Activated CD8-positive, alpha-beta memory T cell treated with anti-CD3 and anti-CD28 coated beads for 36 hours (primary cell): ENCODE measurements at regions not wholly inside any gene's neighbourhood (a gene's known extent, or its start where the extent isn't known, plus 50 kb on each side); places are given as distances from the start of the nearest gene placed in this dataset.

Experiments used
- CTCF ChIA-PET: fragments of 350-600 bp; sonication (Branson Sonifier 250); formaldehyde crosslinking; loops from one replicate; lab custom pipeline; 2021; ENCODE audit warnings: antibody characterized with exemption; lab: Charles Lee
- POLR2A ChIA-PET: fragments of 350-600 bp; sonication (Branson Sonifier 250); formaldehyde crosslinking; loops from one replicate; lab custom pipeline; 2021; ENCODE audit warnings: antibody characterized with exemption; lab: Charles Lee

DNA sequence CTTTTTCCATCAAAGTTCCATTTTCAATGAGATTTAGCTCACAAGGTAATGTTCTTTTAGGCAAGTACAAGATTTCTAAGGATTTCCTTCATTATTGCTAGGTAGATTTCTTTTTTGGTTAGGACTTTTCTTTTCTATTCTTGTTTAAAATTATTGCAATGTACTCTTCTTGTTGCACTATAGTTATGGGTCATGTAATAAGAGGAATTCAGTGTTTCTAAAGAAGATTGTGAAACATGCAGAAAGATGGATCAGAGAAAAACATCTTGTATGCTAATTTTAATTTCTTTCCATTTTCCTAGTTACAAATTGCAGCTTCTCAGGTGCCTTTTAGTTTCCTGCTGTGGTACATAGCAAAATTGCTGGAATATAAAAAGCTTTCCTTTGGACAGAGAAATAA is 56.1 kb downstream of the BTG1 start:
- CTCF ChIA-PET, result no interaction called here
- POLR2A ChIA-PET, result no interaction called here

GRCh38 chr12:92088805-92089204 is 56.8 kb downstream of the BTG1 start:
- CTCF ChIA-PET, result no interaction called here
- POLR2A ChIA-PET, result no interaction called here

GRCh38 chr12:92085736-92086040 is 60.0 kb downstream of the BTG1 start:
- CTCF ChIA-PET, result interaction anchor here (0.5 kb wide), 1 partner anchor 42 kb away, joined by 3 read pairs; no protein-coding TSS in a partner anchor

GRCh38 chr12:92085040-92085735 is 60.5 kb downstream of the BTG1 start:
- ChIA-PET CTCF (interaction anchor here (0.5 kb wide), 1 partner anchor 42 kb away, joined by 3 read pairs; no protein-coding TSS in a partner anchor), POLR2A (no interaction called here)

More at GRCh38 chr12:92085736-92086040, 60.0 kb downstream of the BTG1 start:
- POLR2A ChIA-PET, result no interaction called here

DNA sequence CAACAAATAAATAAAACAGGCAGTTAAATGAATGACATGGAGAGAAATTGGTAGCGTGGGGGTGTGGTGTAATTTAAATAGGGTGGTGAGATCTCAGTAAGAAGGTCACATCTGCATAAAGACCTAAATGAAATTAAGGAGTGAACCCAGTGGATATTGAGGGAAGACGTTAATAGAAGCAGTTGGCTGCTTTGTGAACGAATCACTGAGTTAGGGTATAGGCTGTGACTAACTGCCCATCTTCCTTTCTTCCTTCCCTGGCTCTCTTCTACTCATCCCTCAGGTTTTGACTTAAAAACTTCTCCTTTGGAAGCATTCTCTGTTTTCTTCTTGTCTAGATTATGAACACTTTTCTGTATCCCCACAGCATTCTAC is 64.7 kb downstream of the BTG1 start:
- CTCF ChIA-PET, result no interaction called here
- POLR2A ChIA-PET, result no interaction called here

- CTCF ChIA-PET, result no interaction called here
- POLR2A ChIA-PET, result no interaction called here
Measured at GRCh38 chr12:92079054-92079385, 66.6 kb downstream of the BTG1 start.

DNA sequence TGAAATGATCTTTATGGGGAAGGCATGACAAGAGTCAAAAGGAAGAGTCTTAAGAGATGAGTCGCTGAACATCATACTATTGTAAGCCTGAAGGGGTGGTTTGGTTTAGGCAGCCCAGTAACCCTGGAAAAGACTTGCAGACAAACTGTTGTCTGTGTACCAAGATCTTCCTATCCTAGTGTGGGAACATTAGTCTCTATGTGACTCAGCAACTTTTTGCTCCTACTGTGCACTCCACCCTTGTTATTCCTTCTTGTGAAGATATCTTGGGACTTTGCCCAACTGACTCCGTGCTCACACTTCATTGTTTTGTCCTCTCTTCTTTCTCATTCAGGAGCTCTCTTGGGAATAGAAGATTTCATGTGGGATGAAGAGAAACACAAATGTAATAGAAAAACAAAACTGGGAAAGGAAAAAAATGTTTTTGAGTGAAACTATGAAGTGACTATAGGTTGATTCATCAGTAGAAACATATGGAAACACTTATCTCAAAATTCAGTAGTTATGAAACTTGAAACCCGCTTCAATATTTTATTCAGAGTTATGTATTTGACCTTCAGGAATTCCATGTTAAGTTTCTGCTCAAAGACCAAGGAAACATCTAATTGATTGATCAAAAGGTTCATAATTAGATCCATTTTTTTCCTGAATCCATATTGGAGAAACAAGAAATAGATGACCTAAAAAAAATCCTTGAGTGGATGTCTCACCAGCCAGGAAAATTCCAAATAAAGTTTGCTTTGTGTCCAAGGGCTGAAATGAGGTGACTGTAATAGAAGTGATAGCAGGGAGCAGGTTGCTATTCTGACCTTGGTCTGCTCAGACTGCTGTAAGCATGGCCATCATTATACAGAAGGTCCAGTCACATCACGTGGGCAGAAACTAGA is 67.2 kb downstream of the BTG1 start:
- ChIA-PET POLR2A (interaction anchor here (0.7 kb wide), 2 partner anchors 48 to 67 kb away, joined by 3 to 4 read pairs; partner anchors contain the start of gene BTG1), CTCF (no interaction called here)

DNA sequence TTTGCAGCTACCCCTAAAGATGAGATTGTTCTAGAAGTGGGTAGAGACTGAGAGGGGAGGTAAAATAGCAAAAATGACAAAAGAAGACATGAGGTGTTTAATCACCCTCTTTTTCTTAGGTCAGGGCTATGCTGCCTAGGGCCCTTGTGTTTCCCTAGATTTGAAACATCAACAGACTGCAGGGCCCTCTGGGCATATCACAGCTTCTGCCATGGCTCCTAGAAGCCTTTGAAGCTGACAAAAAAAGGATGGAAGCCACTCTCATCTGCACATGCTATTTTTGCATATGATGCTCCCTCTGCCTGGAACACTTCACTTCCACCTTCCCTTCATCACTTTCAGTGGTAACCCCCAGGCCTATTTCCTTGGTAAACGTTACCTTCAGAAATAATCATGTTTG is 68.1 kb downstream of the BTG1 start:
- CTCF ChIA-PET, result no interaction called here
- POLR2A ChIA-PET, result interaction anchor here (0.7 kb wide), 2 partner anchors 47 to 68 kb away, joined by 3 to 4 read pairs; partner anchors contain the start of gene BTG1

- ChIA-PET CTCF (no interaction called here), POLR2A (no interaction called here)
Measured at GRCh38 chr12:92076101-92076500, 69.5 kb downstream of the BTG1 start.

DNA sequence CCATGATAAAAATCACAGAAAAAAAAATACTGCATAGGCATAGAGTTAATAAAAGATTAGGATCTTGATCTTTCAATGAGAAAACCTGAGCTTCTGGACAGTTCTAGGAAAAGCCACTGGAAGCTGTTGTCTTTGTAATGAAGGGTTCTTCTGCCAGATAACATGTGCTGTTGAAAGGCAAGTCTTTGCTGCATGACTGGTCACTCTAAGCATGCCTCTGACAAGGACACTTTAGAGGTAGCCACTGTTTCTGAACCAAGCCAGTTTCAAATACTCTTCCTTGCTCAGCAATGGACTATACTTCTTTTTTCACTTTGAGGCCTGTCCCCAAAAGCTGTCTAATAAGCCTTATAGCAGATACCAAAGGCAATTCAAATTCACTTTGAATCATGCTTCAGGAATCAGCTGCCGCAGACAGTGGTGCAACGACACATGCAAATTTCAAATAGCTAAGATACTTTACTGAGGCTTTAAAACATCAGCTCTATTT is 70.2 kb downstream of the BTG1 start:
- CTCF ChIA-PET, result no interaction called here
- POLR2A ChIA-PET, result no interaction called here

- POLR2A ChIA-PET, result no interaction called here
- CTCF ChIA-PET, result interaction anchor here (0.7 kb wide), 1 partner anchor 538 kb away, joined by 3 read pairs; no protein-coding TSS in a partner anchor
Measured at GRCh38 chr12:92074889-92075288, 70.8 kb downstream of the BTG1 start.

GRCh38 chr12:92073094-92073493 is 72.6 kb downstream of the BTG1 start:
- ChIA-PET CTCF (no interaction called here), POLR2A (no interaction called here)

DNA sequence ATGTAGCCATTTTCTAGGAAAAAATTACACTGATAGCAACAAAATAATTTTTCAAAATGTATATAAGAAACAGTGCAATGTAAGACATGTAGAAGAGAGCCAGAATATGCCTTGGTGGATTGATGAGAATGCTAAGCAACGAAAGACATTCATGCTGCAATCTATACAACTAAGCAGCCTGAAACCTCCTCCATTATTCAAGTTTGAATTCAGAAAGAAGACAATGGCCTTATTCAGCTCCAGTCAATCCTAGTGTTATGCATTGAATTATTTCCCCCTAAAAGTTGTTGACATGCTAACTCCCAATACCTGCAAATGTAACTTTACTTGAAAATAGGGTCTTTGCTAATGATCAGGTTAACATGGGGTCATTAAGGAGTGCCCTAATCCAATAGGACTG is 73.5 kb downstream of the BTG1 start:
- CTCF ChIA-PET, result interaction anchor here (0.7 kb wide), 1 partner anchor 519 kb away, joined by 4 read pairs; no protein-coding TSS in a partner anchor
- POLR2A ChIA-PET, result no interaction called here

GRCh38 chr12:92070864-92071445 is 74.7 kb downstream of the BTG1 start:
- ChIA-PET CTCF (no interaction called here), POLR2A (no interaction called here)

GRCh38 chr12:92070054-92070863 is 75.4 kb downstream of the BTG1 start:
- CTCF ChIA-PET, result no interaction called here

DNA sequence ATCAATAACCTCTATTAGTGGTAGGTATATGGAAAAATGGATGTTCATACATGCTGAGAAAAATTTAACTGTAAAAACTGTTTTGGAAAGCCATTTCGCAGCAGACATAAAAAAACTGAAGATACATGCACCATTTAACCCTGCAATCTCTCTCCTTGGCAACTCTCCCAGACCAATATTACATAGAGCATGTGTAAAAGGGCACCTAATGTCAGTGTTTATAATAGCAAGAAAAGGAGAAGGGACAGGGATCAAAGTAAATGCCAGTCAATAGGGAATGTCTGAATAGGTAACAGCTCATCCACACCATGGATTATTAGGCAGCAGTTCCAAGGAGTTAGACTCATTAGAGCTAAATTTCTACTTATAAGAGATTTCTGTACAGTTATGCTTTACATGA is 77.2 kb downstream of the BTG1 start:
- POLR2A ChIA-PET, result no interaction called here
- CTCF ChIA-PET, result no interaction called here

More at GRCh38 chr12:92070054-92070863, 75.4 kb downstream of the BTG1 start:
- POLR2A ChIA-PET, result no interaction called here

GRCh38 chr12:92065639-92066038 is 80.0 kb downstream of the BTG1 start:
- CTCF ChIA-PET, result interaction anchor here (0.6 kb wide), 1 partner anchor 143 kb away, joined by 3 read pairs; no protein-coding TSS in a partner anchor
- POLR2A ChIA-PET, result no interaction called here

DNA sequence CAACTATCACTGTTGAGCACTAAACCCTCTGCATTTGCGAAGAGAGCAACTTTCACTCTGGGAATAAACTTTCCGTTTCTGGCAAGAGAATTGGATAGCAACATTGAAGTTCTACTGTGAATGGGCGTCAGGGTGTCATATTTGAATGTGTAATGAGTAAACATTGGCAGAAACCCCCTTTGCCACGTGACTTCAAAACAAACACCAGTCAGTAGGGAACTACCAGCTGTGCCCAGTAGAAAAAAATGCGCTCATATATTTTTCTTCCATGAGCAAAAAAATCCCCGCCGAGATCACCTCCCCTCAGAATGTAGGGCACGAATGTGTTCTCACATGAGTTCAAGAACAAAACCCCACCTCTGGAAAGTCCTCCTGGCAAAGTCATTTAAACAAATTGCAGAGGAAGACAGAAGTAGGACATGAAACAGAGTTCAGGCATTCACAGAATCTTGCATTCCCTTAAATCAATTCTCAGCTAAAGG is 80.6 kb downstream of the BTG1 start:
- POLR2A ChIA-PET, result no interaction called here
- CTCF ChIA-PET, result interaction anchor here (0.6 kb wide), 1 partner anchor 144 kb away, joined by 3 read pairs; no protein-coding TSS in a partner anchor

DNA sequence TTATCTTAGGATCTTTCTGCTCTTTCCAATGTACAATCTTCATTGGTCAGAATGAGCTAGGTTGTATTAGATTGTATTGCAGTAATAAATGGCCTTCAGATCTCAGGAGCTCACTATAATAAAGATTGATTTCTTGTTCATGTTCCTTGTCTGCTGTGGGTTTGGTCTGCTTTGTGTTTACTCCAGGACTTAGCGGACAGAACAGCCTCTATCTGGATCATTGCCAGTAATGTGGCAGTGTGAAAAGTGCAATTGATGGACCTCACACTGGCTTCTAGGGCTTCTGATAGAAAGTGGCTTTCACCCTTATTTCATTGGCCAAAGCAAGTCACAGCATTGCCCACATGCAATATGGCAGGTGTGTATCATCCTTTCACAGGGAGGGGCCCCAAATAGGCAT is 81.2 kb downstream of the BTG1 start:
- CTCF ChIA-PET, result interaction anchor here (0.7 kb wide), 1 partner anchor 438 kb away, joined by 3 read pairs; no protein-coding TSS in a partner anchor
- POLR2A ChIA-PET, result interaction anchor here (0.9 kb wide), 1 partner anchor 73 kb away, joined by 4 read pairs; no protein-coding TSS in a partner anchor
